ENCODE measurements at regions not wholly inside any gene's neighbourhood (a gene's known extent, or its start where the extent isn't known, plus 50 kb on each side); places are given as distances from the start of the nearest gene placed in this dataset.

- TF ChIP-seq CTCF (IDR thresholded peaks at IDR 0.05; ENCODE audit: insufficient read depth, low read length, poor library complexity, severe bottlenecking): no peak
- no peak for TF ChIP-seq EZH2phosphoT487 (conservative IDR thresholded peaks at IDR 0.05; ENCODE audit: low read length)
Observed at GRCh38 chr6:98274691-98275090, 559.7 kb upstream of the POU3F2 start.
